ENCODE measurements at regions not wholly inside any gene's neighbourhood (a gene's known extent, or its start where the extent isn't known, plus 50 kb on each side); places are given as distances from the start of the nearest gene placed in this dataset.

DNA sequence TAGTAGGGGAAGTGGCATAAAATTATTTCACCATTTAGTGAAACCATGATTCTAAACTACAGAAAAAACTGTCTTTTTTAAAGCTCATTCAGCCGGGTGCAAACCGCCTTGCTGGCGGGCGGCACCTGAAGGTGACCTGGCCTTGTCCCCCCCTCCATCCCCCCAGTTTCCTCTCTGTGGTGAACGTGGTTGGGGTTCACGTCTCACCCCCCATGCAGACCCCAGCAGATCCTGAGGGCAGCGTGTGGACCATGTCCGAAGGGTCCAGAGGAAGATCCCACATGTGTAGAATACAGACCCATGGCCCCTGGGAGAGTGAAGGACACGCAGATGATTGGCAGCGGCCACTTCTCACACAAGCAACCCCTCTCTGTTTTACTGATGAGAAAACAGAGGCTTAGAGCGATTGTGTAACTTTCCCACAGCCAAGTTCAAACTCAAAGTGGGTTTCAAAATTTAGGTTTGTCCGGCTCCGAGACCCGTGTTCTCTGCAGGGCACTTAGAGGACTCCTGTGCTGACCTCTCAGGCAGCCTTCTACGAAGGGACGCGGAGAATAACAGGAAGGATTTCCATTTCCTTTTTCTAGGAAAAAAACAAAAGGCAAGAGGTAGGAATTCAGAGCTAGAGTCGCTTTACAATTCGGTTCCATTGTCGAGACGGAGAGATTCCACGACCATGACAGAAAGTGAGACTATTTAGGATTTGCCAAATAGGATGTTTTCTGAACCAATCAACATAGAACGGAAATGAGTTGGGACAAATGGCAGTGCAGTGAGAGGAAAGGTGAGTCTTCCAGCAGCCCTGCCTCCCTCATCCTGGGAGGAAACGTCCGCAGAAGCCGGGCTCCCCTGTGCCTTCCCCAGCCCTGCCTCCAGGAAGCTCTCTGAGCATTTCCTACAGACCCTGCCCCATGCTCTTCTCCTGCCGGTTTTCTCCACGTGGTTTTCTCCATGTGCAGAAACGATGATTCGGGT is 67.6 kb upstream of the PITRM1 start:
- TF ChIP-seq, protein P1, sequence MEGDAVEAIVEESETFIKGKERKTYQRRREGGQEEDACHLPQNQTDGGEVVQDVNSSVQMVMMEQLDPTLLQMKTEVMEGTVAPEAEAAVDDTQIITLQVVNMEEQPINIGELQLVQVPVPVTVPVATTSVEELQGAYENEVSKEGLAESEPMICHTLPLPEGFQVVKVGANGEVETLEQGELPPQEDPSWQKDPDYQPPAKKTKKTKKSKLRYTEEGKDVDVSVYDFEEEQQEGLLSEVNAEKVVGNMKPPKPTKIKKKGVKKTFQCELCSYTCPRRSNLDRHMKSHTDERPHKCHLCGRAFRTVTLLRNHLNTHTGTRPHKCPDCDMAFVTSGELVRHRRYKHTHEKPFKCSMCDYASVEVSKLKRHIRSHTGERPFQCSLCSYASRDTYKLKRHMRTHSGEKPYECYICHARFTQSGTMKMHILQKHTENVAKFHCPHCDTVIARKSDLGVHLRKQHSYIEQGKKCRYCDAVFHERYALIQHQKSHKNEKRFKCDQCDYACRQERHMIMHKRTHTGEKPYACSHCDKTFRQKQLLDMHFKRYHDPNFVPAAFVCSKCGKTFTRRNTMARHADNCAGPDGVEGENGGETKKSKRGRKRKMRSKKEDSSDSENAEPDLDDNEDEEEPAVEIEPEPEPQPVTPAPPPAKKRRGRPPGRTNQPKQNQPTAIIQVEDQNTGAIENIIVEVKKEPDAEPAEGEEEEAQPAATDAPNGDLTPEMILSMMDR (conservative IDR thresholded peaks at IDR 0.05; ENCODE audit: low read depth, low read length): no peak
- no peak for TF ChIP-seq EZH2 (IDR thresholded peaks at IDR 0.05; ENCODE audit: low read length, unreplicated experiment)
- TF ChIP-seq EZH2phosphoT487 (IDR thresholded peaks at IDR 0.05; ENCODE audit: borderline replicate concordance, low read length): no peak

Measured in PC-3 (cell line).